Activated naive CD8-positive, alpha-beta T cell treated with anti-CD3 and anti-CD28 coated beads, Interleukin-2, amount 50 U/mL, for 24 hours (primary cell): ENCODE measurements at regions not wholly inside any gene's neighbourhood (a gene's known extent, or its start where the extent isn't known, plus 50 kb on each side); places are given as distances from the start of the nearest gene placed in this dataset.

ENCODE experiments used
- ATAC-seq: fragments of 150-1000 bp; cut with Tn5 transposase; one replicate; pipeline ENCODE4 v1.10.0; 2021
- DNase-seq: peaks from one replicate; pipeline ENCODE4 v3.0.0; 2021
- H3K27ac Mint-ChIP-seq: one replicate; pipeline ENCODE4 v1.8.0; 2021; ENCODE audit warnings: mild to moderate bottlenecking, mixed read lengths
- H3K27me3 Mint-ChIP-seq: one replicate; pipeline ENCODE4 v1.8.0; 2021; ENCODE audit warnings: mixed read lengths
- H3K36me3 Mint-ChIP-seq: one replicate; pipeline ENCODE4 v1.8.0; 2021; ENCODE audit warnings: low read depth, mixed read lengths
- H3K4me1 Mint-ChIP-seq: one replicate; pipeline ENCODE4 v1.8.0; 2021; ENCODE audit warnings: mixed read lengths
- H3K4me3 Mint-ChIP-seq: one replicate; pipeline ENCODE4 v1.8.0; 2021; ENCODE audit warnings: mild to moderate bottlenecking, moderate library complexity, mixed read lengths
- H3K9me3 Mint-ChIP-seq: one replicate; pipeline ENCODE4 v1.8.0; 2021; ENCODE audit warnings: mixed read lengths

DNA sequence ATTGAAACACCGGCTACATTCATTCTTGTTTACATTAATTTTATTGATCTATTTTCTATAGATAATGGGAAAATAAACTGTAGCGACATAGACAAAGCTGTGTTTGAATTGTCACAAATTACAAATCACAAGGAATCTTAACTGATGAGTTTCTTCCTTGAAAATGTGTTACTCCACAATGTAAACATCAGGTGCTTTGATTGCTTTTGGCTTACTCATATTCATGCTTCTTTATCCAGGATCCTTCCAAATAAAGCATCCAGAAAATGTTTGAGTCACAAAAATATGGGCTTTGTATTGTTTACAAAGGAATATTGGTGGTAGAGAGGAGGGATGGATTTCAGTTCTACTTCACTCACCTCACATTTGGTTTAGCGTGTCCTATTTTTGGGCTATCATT is 64.0 kb downstream of the BMP2 start:
- Mint-ChIP-seq H3K27ac (no peak overlapping the region), H3K4me1 (no peaks in the 10 kb centered on the region), H3K36me3 (no peaks in the 10 kb centered on the region), H3K4me3 (no peak overlapping the region), H3K27me3 (no peaks in the 10 kb centered on the region), H3K9me3 (no peaks in the 10 kb centered on the region)
- DNase-seq (no peak), ATAC-seq (no peak)

DNA sequence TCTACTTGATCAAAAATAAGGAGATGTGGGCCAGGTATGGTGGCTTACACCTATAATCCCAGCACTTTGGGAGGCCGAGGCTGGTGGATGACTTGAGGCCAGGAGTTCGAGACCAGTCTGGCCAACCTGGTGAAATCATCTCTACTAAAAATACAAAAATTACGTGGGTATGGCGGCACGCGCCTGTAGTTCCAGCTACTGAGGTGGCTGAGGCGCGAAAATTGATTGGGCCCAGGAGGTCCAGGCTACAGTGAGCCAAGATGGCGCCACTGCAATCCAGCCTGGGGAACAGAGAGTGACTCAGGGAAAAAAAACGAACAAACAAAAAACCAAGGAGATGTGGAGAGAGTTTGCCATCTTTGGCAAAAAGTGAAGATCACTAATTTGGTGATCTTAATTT is 65.3 kb downstream of the BMP2 start:
- Mint-ChIP-seq H3K27ac (no peak overlapping the region), H3K27me3 (no peaks in the 10 kb centered on the region), H3K36me3 (no peaks in the 10 kb centered on the region), H3K4me3 (no peak overlapping the region), H3K4me1 (no peaks in the 10 kb centered on the region), H3K9me3 (no peaks in the 10 kb centered on the region)
- no peak for DNase-seq
- no peak for ATAC-seq

DNA sequence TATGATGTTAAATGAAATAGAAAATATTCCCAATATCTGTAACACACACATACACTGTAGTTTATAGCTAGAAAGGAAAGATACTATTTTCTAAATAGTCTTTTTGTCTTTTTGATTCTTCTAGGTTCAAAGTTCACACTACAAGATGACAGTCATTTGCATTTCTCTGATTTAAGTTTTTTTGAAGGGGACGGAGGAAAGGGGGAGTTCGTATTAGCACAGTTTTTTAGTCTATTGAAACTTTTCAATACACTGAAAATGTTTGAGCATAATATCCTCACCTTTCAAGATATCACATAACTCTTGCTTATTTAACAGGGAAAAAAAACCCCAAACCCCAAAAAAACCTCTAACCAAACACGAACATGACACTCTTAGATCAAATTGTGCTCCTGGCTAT is 68.1 kb downstream of the BMP2 start:
- Mint-ChIP-seq H3K36me3 (no peaks in the 10 kb centered on the region), H3K27ac (no peak overlapping the region), H3K4me3 (no peak overlapping the region), H3K27me3 (no peaks in the 10 kb centered on the region), H3K4me1 (no peaks in the 10 kb centered on the region), H3K9me3 (no peaks in the 10 kb centered on the region)
- no peak for ATAC-seq
- DNase-seq, result no peak

DNA sequence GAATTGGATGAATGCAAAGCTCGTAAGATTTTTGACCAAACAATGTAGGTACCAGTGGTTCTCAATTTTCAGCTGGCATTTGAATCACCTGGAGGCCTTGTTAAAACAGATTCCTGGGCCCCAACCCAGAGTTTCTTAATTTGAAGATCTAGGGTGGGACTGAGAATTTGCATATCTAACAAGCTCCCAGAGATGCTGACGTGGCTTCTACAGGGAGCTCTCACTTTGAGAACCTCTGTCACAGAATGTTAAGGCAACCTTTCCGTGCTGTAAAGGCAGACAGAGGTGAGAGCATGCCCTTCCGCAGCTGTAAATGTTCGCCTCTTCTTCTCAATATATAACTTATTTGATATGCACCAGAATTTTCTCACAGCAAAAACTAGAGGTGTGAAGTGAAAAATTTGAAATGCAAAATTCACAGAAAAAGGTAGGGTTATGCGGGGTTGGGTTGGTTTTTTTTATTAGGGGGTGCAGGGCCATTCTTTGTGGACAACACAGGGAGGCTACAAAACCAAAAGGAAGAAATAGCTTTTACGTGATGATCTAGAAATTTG is 69.4 kb downstream of the BMP2 start:
- Mint-ChIP-seq H3K27ac (no peak overlapping the region), H3K27me3 (no peaks in the 10 kb centered on the region), H3K4me1 (no peaks in the 10 kb centered on the region), H3K9me3 (no peaks in the 10 kb centered on the region), H3K36me3 (no peaks in the 10 kb centered on the region), H3K4me3 (no peak overlapping the region)
- no peak for ATAC-seq
- no peak for DNase-seq

DNA sequence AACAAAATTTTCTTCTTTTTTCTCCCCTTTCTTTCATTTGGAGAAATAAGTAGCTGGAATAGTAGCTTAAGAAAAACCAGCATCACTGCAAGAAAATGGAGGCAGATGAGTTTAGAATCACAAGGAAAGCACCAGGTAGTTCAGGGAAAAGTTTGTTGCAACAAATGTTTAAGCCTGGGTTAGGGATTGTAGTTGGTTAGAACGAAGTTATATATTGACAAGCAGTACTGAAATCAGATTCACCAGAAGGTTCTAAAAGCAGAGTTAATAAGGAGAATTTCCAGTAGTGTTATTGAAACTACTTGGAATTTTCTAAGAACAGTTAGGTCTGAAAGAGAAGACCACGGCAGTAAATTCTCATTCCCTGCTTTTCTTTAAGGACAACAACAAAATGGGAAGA is 70.2 kb downstream of the BMP2 start:
- DNase-seq, result no peak
- no peaks in the 10 kb centered on the region for H3K9me3 Mint-ChIP-seq
- H3K4me1 Mint-ChIP-seq, result no peaks in the 10 kb centered on the region
- no peaks in the 10 kb centered on the region for H3K36me3 Mint-ChIP-seq
- no peaks in the 10 kb centered on the region for H3K27me3 Mint-ChIP-seq
- no peak overlapping the region for H3K27ac Mint-ChIP-seq
- no peak overlapping the region for H3K4me3 Mint-ChIP-seq
- ATAC-seq, result no peak

DNA sequence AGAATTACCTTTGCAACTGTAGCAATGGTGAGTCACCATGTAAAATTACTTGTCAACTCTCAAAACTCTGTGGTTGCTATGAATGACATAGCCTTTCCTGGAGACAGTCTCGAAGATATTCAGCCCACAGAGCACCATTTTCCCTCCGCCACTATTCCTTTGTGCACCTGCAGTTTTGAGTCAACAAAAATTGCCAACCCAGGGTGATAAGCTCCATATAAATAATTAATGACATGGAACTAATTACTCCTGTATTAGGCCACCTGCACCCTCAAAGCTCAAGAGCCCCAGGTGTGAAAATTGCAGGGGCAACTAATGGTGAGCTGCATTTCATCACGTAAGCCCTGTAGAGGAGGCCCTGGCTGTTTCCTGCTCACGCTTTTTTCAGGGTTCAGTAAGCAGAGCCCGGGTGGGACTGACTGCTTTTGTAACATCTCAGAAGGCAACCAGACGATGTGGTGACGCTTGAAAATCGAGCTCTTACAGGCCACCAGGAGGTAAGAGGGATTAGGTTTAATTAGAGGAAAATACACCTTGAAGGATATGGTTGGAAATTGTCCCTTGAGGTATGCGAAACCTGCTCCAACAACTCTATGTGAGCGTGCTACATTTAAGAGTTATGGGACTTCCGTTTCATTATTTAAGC is 70.8 kb downstream of the BMP2 start:
- H3K27me3 Mint-ChIP-seq, result no peaks in the 10 kb centered on the region
- H3K4me3 Mint-ChIP-seq, result no peak overlapping the region
- H3K27ac Mint-ChIP-seq, result no peak overlapping the region
- ATAC-seq (no peak), DNase-seq (no peak)
- H3K9me3 Mint-ChIP-seq, result no peaks in the 10 kb centered on the region
- H3K4me1 Mint-ChIP-seq, result no peaks in the 10 kb centered on the region
- no peaks in the 10 kb centered on the region for H3K36me3 Mint-ChIP-seq

DNA sequence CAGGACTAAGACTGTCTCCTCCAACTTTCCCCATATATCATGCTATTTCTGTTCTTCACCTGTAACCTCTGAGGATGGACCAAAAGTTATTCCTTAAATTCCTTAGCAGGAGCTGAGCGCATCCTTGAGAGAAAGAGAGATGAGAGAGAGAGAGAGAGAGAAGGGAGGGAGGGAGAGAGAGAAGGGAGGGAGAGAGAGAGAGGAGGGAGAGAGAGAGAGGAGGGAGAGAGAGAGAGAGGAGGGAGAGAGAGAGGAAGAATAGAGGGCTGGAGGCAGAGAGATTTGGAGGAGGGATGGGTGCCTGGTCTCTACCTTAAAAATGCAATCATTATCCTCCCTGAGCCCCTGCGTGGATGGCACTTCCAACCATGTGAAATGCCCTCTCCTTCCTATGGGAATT is 73.6 kb downstream of the BMP2 start:
- no peaks in the 10 kb centered on the region for H3K36me3 Mint-ChIP-seq
- H3K4me1 Mint-ChIP-seq, result no peaks in the 10 kb centered on the region
- DNase-seq (no peak), ATAC-seq (no peak)
- no peaks in the 10 kb centered on the region for H3K9me3 Mint-ChIP-seq
- no peak overlapping the region for H3K27ac Mint-ChIP-seq
- no peaks in the 10 kb centered on the region for H3K27me3 Mint-ChIP-seq
- no peak overlapping the region for H3K4me3 Mint-ChIP-seq

DNA sequence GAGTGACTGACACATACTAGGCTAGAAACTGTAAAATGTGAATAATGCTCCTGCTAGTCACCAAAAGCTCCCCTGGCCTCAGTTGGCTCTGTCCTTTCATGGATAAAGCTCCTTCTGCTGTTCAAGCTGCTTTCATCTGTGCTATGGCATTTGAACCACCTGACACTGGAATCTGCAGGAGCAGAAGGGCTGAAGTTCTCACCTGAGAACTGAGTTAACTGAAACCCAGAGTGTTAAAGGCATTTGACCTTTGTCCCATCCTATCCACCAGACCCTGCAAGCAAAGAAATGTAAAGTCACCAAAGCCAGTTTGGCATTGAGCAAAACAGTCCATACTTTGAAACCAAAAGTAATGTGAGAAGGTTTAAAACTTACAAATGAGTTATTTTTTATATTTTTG is 77.7 kb downstream of the BMP2 start:
- H3K36me3 Mint-ChIP-seq, result no peaks in the 10 kb centered on the region
- peaks cover 5% of the 10 kb centered on the region for H3K9me3 Mint-ChIP-seq
- ATAC-seq (no peak), DNase-seq (no peak)
- no peak overlapping the region for H3K4me3 Mint-ChIP-seq
- H3K27ac Mint-ChIP-seq, result no peak overlapping the region
- no peaks in the 10 kb centered on the region for H3K4me1 Mint-ChIP-seq
- H3K27me3 Mint-ChIP-seq, result no peaks in the 10 kb centered on the region

DNA sequence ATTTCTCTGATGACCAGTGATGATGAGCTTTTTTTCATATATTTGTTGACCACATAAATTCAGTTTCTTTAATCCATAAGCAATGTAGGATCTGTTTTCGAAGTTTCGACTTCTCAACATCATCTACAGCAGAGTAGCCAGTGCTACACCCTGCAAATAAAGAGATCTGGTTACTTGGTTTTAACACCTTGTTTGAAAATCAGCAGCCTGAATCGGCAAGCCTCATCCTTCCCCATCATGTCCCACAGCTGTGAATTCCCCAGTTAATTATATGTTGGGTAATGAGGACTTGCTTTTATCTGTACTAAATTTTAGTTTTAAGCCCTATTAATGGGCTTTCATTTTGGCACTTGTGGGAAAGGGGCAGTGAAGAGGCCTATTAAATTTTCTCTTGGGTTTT is 80.6 kb downstream of the BMP2 start:
- Mint-ChIP-seq H3K4me1 (no peaks in the 10 kb centered on the region), H3K9me3 (peaks cover 5% of the 10 kb centered on the region), H3K36me3 (no peaks in the 10 kb centered on the region), H3K27ac (no peak overlapping the region), H3K4me3 (no peak overlapping the region), H3K27me3 (no peaks in the 10 kb centered on the region)
- ATAC-seq (no peak), DNase-seq (no peak)

DNA sequence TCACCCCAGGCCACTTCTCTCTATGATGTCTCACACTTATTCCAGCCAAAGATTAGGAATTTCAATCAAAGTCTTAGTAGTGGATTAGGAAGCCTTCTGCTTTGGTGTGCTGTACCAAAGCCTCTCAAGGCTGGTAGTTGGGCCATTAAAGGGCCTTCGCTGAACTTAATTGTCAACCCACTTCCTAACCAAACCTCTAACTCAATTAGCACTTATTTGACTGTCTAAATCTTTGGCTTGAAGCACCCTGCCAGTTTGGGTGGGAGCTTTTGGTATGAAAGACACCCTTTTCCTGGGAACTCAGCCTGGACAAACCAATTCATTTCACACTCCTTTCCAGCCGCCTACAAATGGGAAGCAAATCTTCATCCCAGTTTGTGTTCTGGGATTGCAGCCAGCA is 81.5 kb downstream of the BMP2 start:
- H3K27me3 Mint-ChIP-seq, result no peaks in the 10 kb centered on the region
- ATAC-seq (no peak), DNase-seq (no peak)
- H3K9me3 Mint-ChIP-seq, result peaks cover 5% of the 10 kb centered on the region
- H3K27ac Mint-ChIP-seq, result no peak overlapping the region
- no peak overlapping the region for H3K4me3 Mint-ChIP-seq
- H3K4me1 Mint-ChIP-seq, result no peaks in the 10 kb centered on the region
- H3K36me3 Mint-ChIP-seq, result no peaks in the 10 kb centered on the region

DNA sequence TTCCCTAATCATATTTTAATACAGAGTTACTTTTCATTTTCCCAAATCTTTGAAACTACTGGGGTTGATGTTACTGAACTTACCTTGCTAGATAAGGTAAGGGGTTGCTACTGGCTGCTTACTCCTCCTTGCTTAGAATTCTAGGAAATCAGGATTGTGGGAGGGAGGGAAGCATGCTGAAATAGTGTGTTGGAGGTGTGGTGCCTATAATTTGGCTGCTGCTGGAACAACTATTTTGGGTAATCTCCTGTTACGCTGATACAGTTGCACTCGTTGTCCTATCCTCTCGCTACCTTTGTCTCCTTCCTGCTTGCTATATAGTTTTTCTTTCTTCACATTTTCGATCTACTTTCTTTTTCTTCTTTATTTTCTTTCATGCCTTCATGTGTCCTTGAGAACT is 83.7 kb downstream of the BMP2 start:
- Mint-ChIP-seq H3K27ac (no peak overlapping the region), H3K9me3 (peaks cover 5% of the 10 kb centered on the region), H3K27me3 (no peaks in the 10 kb centered on the region), H3K36me3 (no peaks in the 10 kb centered on the region), H3K4me3 (no peak overlapping the region), H3K4me1 (no peaks in the 10 kb centered on the region)
- DNase-seq (no peak), ATAC-seq (no peak)

DNA sequence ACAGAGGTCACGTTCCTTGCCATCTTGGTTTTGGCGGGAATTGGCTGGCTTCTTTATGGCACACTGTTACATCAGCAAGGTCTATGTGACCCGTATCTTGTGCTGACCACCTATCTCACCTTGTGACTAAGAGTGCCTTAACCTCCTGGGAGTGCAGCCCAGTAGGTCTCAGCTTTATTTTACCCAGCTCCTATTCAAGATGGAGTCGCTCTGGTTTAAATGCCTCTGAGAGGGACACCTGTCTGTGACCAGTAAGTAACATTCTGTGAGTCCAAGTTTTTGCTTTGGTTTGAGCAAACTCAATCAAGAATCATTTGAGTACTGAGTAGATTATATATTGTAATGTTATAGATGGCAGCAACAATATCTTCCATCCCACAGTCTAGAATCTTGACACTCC is 85.0 kb downstream of the BMP2 start:
- no peaks in the 10 kb centered on the region for H3K36me3 Mint-ChIP-seq
- no peak overlapping the region for H3K27ac Mint-ChIP-seq
- H3K4me3 Mint-ChIP-seq, result no peak overlapping the region
- no peak for DNase-seq
- no peaks in the 10 kb centered on the region for H3K27me3 Mint-ChIP-seq
- no peak for ATAC-seq
- H3K9me3 Mint-ChIP-seq, result peaks cover 5% of the 10 kb centered on the region
- no peaks in the 10 kb centered on the region for H3K4me1 Mint-ChIP-seq

DNA sequence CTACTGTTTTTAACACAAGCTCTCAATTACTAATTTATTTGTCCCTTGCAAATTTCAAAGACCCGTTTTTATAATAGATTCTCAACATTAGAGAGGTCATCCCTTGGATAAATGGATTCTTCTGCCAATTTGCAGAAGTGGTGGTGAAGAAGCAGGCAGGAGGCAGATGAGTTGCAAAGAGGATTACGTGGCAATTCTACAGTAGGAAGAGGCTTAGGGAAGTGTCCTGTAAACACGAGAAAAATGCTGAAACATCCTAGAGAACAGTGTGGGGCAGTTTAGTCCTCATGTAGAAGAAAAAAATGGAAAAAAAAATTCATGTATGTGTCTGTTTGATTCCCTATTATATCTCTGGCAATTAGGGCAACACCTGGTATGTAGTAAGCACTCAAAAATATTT is 87.6 kb downstream of the BMP2 start:
- Mint-ChIP-seq H3K4me3 (no peak overlapping the region), H3K9me3 (no peaks in the 10 kb centered on the region), H3K36me3 (no peaks in the 10 kb centered on the region), H3K4me1 (no peaks in the 10 kb centered on the region), H3K27me3 (no peaks in the 10 kb centered on the region), H3K27ac (no peak overlapping the region)
- no peak for DNase-seq
- no peak for ATAC-seq

DNA sequence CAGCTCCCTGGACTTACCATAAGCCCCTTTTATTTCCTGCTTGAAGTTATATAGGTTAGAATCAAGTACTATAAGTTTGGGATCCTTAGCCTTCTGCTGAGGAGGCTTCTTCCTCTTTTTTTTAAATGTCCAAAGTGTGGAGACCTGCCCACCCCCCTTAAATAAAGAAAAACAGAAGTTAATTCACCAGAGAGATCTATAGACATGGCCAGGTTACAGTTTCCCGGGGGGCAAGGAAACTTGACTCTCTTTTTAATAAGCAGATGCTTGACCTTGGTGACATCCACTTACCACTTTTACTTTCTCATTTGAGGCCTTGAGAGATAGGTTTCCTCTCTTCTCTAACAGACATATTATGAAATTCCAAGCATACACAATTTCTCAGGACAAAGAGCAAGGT is 88.3 kb downstream of the BMP2 start:
- no peaks in the 10 kb centered on the region for H3K4me1 Mint-ChIP-seq
- H3K27ac Mint-ChIP-seq, result no peak overlapping the region
- no peak for ATAC-seq
- no peaks in the 10 kb centered on the region for H3K27me3 Mint-ChIP-seq
- DNase-seq, result no peak
- H3K9me3 Mint-ChIP-seq, result no peaks in the 10 kb centered on the region
- no peaks in the 10 kb centered on the region for H3K36me3 Mint-ChIP-seq
- H3K4me3 Mint-ChIP-seq, result no peak overlapping the region

DNA sequence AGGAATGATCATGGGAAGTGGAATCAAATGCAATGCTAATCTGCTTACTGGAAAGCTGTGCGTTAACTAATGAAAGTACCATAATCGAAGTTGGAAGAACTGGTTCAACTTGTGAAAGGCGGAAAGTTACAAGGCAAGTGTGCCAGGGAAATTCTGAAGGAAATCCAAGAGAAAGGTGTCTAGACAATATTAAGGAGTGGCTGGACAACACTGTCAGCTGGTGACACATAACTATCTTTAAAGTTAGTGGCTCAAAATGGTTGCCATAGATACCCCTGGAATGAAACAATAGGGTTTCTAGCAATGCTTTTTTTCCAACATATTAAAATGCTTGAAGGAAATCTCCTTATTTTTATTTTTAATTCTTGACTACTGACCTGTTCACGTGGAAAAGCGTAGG is 90.4 kb downstream of the BMP2 start:
- DNase-seq, result no peak
- ATAC-seq, result no peak
- no peaks in the 10 kb centered on the region for H3K9me3 Mint-ChIP-seq
- H3K4me3 Mint-ChIP-seq, result no peak overlapping the region
- H3K36me3 Mint-ChIP-seq, result no peaks in the 10 kb centered on the region
- H3K4me1 Mint-ChIP-seq, result no peaks in the 10 kb centered on the region
- no peaks in the 10 kb centered on the region for H3K27me3 Mint-ChIP-seq
- no peak overlapping the region for H3K27ac Mint-ChIP-seq

DNA sequence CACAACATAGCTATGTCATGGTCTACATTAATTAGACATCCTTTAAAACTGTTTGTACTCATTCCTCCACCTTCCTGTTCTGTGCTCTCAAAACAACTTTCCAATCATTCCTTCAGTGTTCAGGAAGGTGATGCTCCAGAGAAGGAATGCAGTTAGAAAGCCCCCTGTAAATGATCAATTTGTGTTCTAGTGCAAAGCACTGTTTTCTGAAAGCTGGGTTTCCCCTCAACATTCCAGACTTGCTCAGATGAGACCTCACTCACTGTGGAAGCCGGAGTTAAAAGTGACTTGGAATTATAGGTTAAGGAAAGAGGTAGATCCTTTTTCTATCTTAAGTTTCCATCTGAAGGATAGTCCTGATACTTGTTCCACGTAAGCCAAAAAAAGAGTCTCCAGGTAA is 95.9 kb downstream of the BMP2 start:
- no peak for ATAC-seq
- Mint-ChIP-seq H3K9me3 (no peaks in the 10 kb centered on the region), H3K4me1 (no peaks in the 10 kb centered on the region), H3K36me3 (no peaks in the 10 kb centered on the region), H3K27ac (no peak overlapping the region), H3K4me3 (no peak overlapping the region), H3K27me3 (no peaks in the 10 kb centered on the region)
- DNase-seq, result no peak
